Brain microvascular endothelial cell (primary cell): ENCODE measurements at regions not wholly inside any gene's neighbourhood (a gene's known extent, or its start where the extent isn't known, plus 50 kb on each side); places are given as distances from the start of the nearest gene placed in this dataset.

Source experiments
- DNase-seq: peaks from one replicate; pipeline ENCODE4 v3.0.0-alpha.2; 2020
- H3K27ac ChIP-seq: fragments of 250-450 bp; sonication (Bioruptor Pico); 2 replicates; pipeline ENCODE4 v1.5.1; 2020; ENCODE audit warnings: mild to moderate bottlenecking, moderate library complexity
- H3K27me3 ChIP-seq: fragments of 250-450 bp; sonication (Bioruptor Pico); replicated peaks from 2 replicates; pipeline ENCODE4 v1.5.1; 2020; ENCODE audit warnings: mild to moderate bottlenecking
- H3K36me3 ChIP-seq: fragments of 250-450 bp; sonication (Bioruptor Pico); replicated peaks from 2 replicates; pipeline ENCODE4 v1.5.1; 2020; ENCODE audit warnings: mild to moderate bottlenecking
- H3K4me3 ChIP-seq: 2 replicates; pipeline ENCODE4 v1.5.1; 2011; ENCODE audit warnings: low read depth, mild to moderate bottlenecking, control low read depth, low read length, moderate library complexity
- CTCF ChIP-seq: IDR thresholded peaks from 2 replicates; pipeline ENCODE4 v1.5.1; 2011; ENCODE audit warnings: low read depth, mild to moderate bottlenecking, moderate library complexity, low read length, control low read depth, inconsistent platforms; ENCODE audit errors: missing control alignments
- in situ Hi-C: cut with HindIII; loops from 2 replicates; pipeline ENCODE4 v1.10.0; 2017; ENCODE audit warnings: low sequenced_read_pairs, low pct_ligation_motif_present

- H3K27ac ChIP-seq = no peak overlapping the region
- no peaks in the 10 kb centered on the region for H3K36me3 ChIP-seq
- no peak for DNase-seq
- in situ Hi-C loops = no loop called here
- no peak overlapping the region for H3K4me3 ChIP-seq
- no peaks in the 10 kb centered on the region for H3K27me3 ChIP-seq
- no peak for TF ChIP-seq CTCF
These were observed 79.0 kb downstream of the LINGO1 start for GRCh38 chr15:77553695-77554094.

- in situ Hi-C loops = no loop called here
These were observed 79.5 kb downstream of the LINGO1 start for GRCh38 chr15:77553257-77553656.

GRCh38 chr15:77552066-77552465, 80.6 kb downstream of the LINGO1 start:
- no peaks in the 10 kb centered on the region for H3K36me3 ChIP-seq
- no peak overlapping the region for H3K4me3 ChIP-seq
- TF ChIP-seq CTCF = no peak
- no peaks in the 10 kb centered on the region for H3K27me3 ChIP-seq
- no peak for DNase-seq
- in situ Hi-C loops = no loop called here
- no peak overlapping the region for H3K27ac ChIP-seq

More at GRCh38 chr15:77553257-77553656, 79.5 kb downstream of the LINGO1 start:
- Histone ChIP-seq H3K4me3 (no peak overlapping the region), H3K27ac (no peak overlapping the region), H3K27me3 (no peaks in the 10 kb centered on the region), H3K36me3 (no peaks in the 10 kb centered on the region)
- TF ChIP-seq CTCF = no peak
- no peak for DNase-seq

GRCh38 chr15:77550301-77551251, 82.1 kb downstream of the LINGO1 start:
- Histone ChIP-seq H3K27ac (no peak overlapping the region), H3K27me3 (no peaks in the 10 kb centered on the region), H3K36me3 (no peaks in the 10 kb centered on the region), H3K4me3 (no peak overlapping the region)
- DNase-seq = no peak
- TF ChIP-seq CTCF = no peak
- in situ Hi-C loops = no loop called here

- Histone ChIP-seq H3K27me3 (no peaks in the 10 kb centered on the region), H3K27ac (no peak overlapping the region), H3K4me3 (no peak overlapping the region), H3K36me3 (no peaks in the 10 kb centered on the region)
- in situ Hi-C loops = loop anchor here (25.0 kb wide), 1 partner anchor 437 kb away; no protein-coding TSS in a partner anchor
- no peak for DNase-seq
- no peak for TF ChIP-seq CTCF
These were observed 83.0 kb downstream of the LINGO1 start for GRCh38 chr15:77549576-77550288.
